Ovary (tissue), 7 donors: ENCODE measurements at regions not wholly inside any gene's neighbourhood (a gene's known extent, or its start where the extent isn't known, plus 50 kb on each side); places are given as distances from the start of the nearest gene placed in this dataset.

Source experiments
- DNase-seq, 5 donors: peaks; one replicate each; pipeline ENCODE4 v3.0.0-alpha.2; 2019 to 2020
- H3K27ac ChIP-seq, 2 donors: fragments of 200-600 bp; one replicate each; pipeline versions ENCODE4 v1.5.1 to v1.8.0; 2019 to 2022
- H3K27me3 ChIP-seq: fragments of 200-600 bp; one replicate; pipeline ENCODE4 v1.8.0; 2022
- H3K36me3 ChIP-seq: fragments of 200-600 bp; sonication (generic); one replicate; pipeline ENCODE4 v1.5.1; 2019
- H3K4me1 ChIP-seq: one replicate; pipeline ENCODE4 v1.8.1; 2013; ENCODE audit warnings: mild to moderate bottlenecking, moderate library complexity; ENCODE audit not compliant: insufficient read depth
- H3K4me3 ChIP-seq: fragments of 200-600 bp; sonication (generic); one replicate; pipeline ENCODE4 v1.5.1; 2017
- H3K9me3 ChIP-seq, 2 donors: fragments of 200-600 bp in 1 of 2; sonication (generic) in 1 of 2; one replicate each; pipeline versions ENCODE4 v1.5.1 to v1.8.1; 2013 to 2019; ENCODE audit warnings: mild to moderate bottlenecking in 1 of 2, moderate library complexity in 1 of 2
- CTCF ChIP-seq, 3 donors: fragments of 450-650 bp in 2 of 3; fragments of 200-600 bp in 1 of 3; IDR thresholded peaks; one replicate each; pipeline versions ENCODE4 v1.5.1 to v1.8.0; 2016 to 2022; ENCODE audit warnings: antibody characterized with exemption in 3 of 3, mild to moderate bottlenecking in 1 of 3
- EP300 ChIP-seq: sonication (generic); formaldehyde crosslinking; IDR thresholded peaks from one replicate; pipeline ENCODE4 v1.6.1; 2017; ENCODE audit warnings: antibody characterized with exemption
- POLR2A ChIP-seq: fragments of 450-650 bp; IDR thresholded peaks from one replicate; pipeline ENCODE4 v1.6.1; 2017; ENCODE audit warnings: antibody characterized with exemption, mild to moderate bottlenecking, moderate library complexity
- WGBS, 3 donors: extraction: QIAGEN DNeasy Blood & Tissue Kit in 1 of 3; methylation state at CpG; one replicate each; pipeline versions ENCODE4 v1.1.5 to v1.1.7; 2013 to 2017; 5-methylcytosine and 5-hydroxymethylcytosine counted together
- intact Hi-C, 4 donors: fragments of 100-400 bp; cut with DNase I; formaldehyde crosslinking; loops; one replicate each; pipeline versions ENCODE4 v1.11.0 to v1.15.1; 2022 to 2023
- donor health status: DM: no; HTN: no; CAD: no; lungs with moderate emphysema.
- donor health status: DM: no; HTN: no; CAD: no.
- donor health status: Bipolar disorder and iron deficiency.
- donor health status: DM: no; HTN: no; CAD: no.
- donor health status: DM: yes; HTN: yes; CAD: no.

GRCh38 chr6:92371211-92372208 lies 1047.8 kb downstream of the EPHA7 start:
- H3K4me1 ChIP-seq: no peaks in the 10 kb centered on the region
- H3K27me3 ChIP-seq: no peaks in the 10 kb centered on the region
- H3K4me3 ChIP-seq: no peak overlapping the region
- no peaks in the 10 kb centered on the region for H3K36me3 ChIP-seq
- TF ChIP-seq POLR2A (no peak), EP300 (no peak), CTCF (IDR thresholded peaks at IDR 0.05) (no peak)
- WGBS, 3 donors: 69 to 74% (median 70%) methylated on average over 4 of the region's 4 CpGs
- intact Hi-C loops: no loop called here
- no peak for DNase-seq
- no peaks in the 10 kb centered on the region for H3K9me3 ChIP-seq
- no peak overlapping the region for H3K27ac ChIP-seq

GRCh38 chr6:92369309-92369708 lies 1050.0 kb downstream of the EPHA7 start:
- WGBS, 3 donors: 81 to 90% (median 83%) methylated on average over 2 of the region's 2 CpGs
- intact Hi-C loops: no loop called here

GRCh38 chr6:92364948-92365541 lies 1054.3 kb downstream of the EPHA7 start:
- WGBS, 3 donors: 7 to 64% (median 30%) methylated on average over 2 of the region's 2 CpGs
- no peaks in the 10 kb centered on the region for H3K27me3 ChIP-seq
- no peak for DNase-seq
- H3K36me3 ChIP-seq: no peaks in the 10 kb centered on the region
- H3K27ac ChIP-seq: no peak overlapping the region
- TF ChIP-seq CTCF (IDR thresholded peaks at IDR 0.05) (no peak), POLR2A (no peak), EP300 (no peak)
- H3K4me3 ChIP-seq: no peak overlapping the region
- H3K9me3 ChIP-seq: no peaks in the 10 kb centered on the region
- H3K4me1 ChIP-seq: no peaks in the 10 kb centered on the region
- intact Hi-C loops: no loop called here

More at GRCh38 chr6:92369309-92369708, 1050.0 kb downstream of the EPHA7 start:
- H3K4me3 ChIP-seq: no peak overlapping the region
- TF ChIP-seq POLR2A: no peak
- no peak for TF ChIP-seq EP300
- no peak for TF ChIP-seq CTCF (IDR thresholded peaks at IDR 0.05)
- H3K36me3 ChIP-seq: no peaks in the 10 kb centered on the region
- no peak for DNase-seq
- H3K27ac ChIP-seq: no peak overlapping the region
- no peaks in the 10 kb centered on the region for H3K9me3 ChIP-seq
- H3K4me1 ChIP-seq: no peaks in the 10 kb centered on the region
- H3K27me3 ChIP-seq: no peaks in the 10 kb centered on the region

DNA sequence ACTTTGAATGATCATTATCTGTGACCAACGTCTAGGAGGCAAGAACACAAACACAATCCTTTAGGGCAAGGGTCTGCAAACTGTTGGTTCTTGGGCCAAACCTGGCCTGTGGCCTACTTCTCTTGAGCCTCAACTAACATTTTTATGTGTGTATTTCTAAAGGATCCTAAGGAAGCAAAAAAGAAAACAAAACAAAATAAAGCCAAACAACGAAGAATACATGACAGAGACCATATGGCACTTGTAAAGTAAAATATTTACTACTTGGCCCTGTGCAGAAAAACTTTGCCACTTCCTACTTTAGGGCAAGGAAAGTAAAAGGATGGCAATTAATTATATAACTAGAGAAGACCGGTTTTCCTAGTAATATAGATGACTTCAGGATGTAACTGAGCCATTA lies 1056.2 kb downstream of the EPHA7 start:
- TF ChIP-seq POLR2A (no peak), CTCF (IDR thresholded peaks at IDR 0.05) (no peak), EP300 (no peak)
- Histone ChIP-seq H3K4me3 (no peak overlapping the region), H3K27me3 (peaks cover 3% of the 10 kb centered on the region), H3K36me3 (no peaks in the 10 kb centered on the region), H3K27ac (no peak overlapping the region), H3K4me1 (no peaks in the 10 kb centered on the region), H3K9me3 (no peaks in the 10 kb centered on the region)
- DNase-seq: no peak
- WGBS, 3 donors: 12 to 19% (median 18%) methylated on average over 3 of the region's 3 CpGs
- intact Hi-C loops: no loop called here
